Germinal center (tissue), 1 donor: ENCODE measurements at regions not wholly inside any gene's neighbourhood (a gene's known extent, or its start where the extent isn't known, plus 50 kb on each side); places are given as distances from the start of the nearest gene placed in this dataset.
"Not testable (repeated sequence)": the region's sequence is repeated elsewhere in the genome, so short reads cannot be mapped to it uniquely, and the experiment has no call there.

Experiments used
- DNase-seq: peaks from one replicate; pipeline ENCODE4 v3.0.0; 2012; ENCODE audit warnings: mixed read lengths, low spot score

DNA sequence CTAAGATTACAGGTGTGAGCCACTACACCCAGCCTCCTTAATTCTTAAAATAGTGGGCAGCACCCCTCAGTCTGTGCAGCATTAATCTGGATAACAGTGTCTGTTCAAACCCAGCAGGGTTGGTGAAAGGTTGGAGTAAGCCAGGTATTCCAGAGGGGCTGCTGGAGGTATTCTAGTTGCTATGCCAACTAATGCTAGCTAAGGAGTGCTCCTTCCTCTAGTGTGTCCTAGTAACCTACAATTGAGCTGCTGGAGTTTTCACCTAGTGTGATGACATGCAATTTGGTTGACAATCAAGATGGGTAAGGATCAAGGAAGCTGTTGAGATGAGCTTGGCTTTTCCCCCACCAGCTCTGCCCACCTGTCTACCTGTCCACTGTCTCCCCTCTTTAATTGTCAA, 100.2 kb upstream of the IPO9 start:
- no peak for DNase-seq

DNA sequence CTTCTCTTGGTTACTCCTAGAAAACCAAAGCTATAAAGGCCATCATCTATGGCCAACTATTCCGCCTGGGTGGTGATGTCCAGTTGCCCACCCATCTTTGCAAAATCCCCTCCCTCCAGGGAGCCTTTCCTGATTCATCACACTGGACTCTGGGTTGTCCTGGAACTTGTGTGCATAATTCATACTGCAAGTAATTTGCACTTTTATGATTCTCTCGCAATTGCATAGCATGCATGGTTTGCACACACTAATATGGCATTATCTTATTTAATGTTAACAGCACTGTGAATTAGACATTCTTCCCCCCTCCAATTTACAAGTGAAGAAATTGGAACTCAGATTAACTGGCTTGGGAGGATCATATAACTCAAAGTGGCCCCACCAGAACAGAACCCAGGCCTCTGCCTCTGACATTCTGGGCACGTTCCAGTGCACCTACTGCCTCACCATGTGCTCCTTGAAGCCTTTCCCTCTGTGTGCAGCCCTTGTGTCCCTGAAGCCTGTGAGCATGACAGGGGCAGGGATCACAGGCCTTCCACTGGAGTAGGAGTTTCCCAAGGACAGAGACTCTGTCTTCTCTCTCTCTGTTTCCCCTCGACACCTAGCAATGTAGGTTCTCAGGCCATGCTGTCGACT, 98.9 kb upstream of the IPO9 start:
- no peak for DNase-seq

DNA sequence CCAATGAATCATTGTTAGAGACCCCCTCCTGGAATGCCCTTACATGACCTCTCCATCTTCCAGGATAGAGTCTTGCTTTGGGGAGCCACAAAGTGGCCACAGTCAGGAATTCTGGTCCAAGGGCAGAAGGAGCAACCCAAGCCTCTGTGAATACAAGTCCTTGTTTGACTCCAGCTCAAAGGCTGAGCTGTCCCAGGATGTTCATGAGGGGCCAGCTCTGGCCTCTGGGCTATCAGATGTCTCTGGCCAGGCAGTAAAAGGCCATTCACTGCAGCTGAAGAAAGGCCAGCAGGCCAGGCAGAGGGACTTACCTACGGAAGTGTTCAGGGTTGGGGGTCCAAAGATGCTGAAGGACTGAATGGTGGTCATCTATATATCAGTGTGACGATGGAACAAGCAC, 98.3 kb upstream of the IPO9 start:
- DNase-seq = no peak

DNA sequence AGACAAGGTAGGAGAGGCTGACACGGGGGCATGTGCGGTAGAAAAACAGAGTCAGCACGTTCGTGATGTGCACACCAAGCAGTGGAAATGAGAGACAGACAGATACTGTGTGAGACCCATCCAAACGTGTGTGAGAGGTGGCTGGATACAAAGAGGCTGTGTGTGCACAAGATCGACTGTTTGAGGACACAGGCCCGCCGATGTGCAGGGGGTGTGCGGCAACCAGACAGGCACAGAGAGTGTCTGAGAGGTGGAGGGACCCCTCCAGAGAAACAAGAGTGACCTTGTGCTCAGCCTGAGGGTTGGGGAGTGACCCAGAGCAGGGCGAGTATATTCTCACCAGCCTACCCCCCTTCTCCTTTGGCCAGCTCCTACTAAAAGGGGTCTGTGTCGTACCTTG, 97.8 kb upstream of the IPO9 start:
- DNase-seq = no peak

DNA sequence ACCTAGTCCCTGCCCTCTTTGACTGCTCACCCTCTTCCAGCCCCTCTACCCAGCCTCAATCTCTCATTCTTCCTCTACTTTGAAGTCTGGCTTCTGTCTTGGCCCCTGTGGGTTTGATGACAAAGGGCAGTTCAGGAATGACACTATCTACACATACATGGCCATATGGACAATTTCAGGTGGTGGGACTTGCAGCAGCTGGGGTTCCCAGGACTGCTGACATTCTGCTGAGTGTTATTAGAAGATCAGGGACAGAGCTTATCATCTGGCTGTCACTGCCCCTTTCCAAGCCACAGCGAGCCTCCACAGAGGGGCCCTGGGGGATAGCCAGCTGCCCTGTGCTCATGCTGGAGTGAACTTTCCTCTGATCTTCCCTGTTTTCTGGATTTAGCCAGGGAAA, 97.4 kb upstream of the IPO9 start:
- no peak for DNase-seq

DNA sequence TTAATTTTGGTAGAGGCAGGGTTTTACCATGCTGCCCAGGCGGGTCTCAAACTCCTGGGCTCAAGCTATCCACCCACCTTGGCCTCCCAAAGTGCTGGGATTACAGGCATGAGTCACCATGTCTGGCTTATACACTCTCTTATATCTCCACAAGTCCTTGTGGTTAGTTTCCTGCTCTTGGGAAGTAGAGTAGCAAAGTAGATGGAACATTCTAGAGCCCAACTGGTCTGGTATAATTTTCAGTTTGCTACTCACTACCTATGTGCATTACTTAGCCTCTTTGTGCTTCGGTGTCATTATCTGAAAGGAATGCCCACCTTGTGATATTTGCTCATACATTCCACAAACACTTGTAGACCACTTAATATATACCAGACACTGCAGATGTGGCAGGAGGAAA, 96.6 kb upstream of the IPO9 start:
- DNase-seq = no peak

DNA sequence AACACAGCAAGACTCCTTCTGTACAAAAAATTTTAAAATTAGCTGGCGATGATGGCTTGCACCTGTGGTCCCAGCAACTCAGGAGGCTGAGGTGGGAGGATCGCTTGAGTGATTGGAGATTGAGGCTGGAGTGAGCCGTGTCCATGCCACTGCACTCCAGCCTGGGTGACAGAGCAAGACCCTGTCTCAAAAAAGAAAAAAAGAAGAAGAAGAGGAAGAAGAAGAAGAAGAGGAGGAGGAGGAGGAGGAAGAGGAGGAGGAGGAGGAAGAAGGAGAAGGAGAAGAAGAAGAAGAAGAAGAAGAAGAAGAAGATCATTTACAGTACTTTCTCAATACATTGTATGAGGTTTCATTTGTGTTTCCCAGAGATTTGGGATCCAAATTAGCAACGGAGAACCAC, 94.7 kb upstream of the IPO9 start:
- DNase-seq = not testable (repeated sequence)

DNA sequence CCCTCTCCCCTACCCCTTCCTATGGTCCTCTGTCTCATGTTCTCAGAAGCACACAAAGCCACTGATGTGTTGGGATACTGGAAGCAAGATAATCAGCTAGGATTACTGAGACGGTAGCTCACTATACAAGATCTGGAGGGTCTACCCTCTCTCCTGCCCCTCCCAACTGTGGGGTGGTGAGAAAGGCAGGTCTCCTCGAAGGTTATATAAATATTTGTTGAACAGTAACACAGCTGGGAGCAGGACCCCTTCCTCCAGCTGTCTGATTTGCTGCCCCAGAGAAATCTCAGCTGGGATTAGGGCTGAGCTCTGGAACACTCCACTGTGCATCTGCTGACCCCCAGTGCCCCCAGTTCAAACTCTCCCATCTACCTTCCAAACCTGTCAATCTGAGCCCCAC, 94.2 kb upstream of the IPO9 start:
- DNase-seq = no peak

DNA sequence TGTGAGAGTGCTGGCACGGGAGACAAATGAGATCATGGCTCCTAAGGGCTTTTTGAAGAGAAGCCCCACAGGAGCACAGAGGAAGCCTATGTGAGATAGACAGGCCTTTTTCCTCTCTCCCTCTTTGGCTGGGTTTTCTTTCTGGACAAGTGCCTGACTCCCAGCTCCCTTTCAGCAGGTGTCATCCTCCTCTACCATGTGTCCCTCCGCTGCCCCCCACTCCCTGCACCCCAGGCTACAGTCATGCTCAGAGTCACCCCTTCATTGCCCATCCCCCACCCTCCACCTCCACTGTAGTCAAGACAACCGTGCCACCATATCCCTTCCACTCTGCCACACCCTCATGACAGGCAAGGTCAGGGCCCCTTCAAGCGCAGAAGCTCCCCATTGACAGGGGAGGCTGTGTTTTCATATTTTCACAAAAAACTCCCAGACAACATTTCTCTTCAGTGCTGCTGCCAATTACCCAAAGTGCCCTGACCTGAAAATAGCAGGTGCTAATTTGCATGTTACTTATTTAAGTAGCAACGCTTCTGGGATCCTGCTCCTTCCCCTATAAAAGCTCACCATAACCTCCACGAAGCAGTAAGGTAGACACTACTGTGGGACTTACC, 92.1 kb upstream of the IPO9 start:
- no peak for DNase-seq

DNA sequence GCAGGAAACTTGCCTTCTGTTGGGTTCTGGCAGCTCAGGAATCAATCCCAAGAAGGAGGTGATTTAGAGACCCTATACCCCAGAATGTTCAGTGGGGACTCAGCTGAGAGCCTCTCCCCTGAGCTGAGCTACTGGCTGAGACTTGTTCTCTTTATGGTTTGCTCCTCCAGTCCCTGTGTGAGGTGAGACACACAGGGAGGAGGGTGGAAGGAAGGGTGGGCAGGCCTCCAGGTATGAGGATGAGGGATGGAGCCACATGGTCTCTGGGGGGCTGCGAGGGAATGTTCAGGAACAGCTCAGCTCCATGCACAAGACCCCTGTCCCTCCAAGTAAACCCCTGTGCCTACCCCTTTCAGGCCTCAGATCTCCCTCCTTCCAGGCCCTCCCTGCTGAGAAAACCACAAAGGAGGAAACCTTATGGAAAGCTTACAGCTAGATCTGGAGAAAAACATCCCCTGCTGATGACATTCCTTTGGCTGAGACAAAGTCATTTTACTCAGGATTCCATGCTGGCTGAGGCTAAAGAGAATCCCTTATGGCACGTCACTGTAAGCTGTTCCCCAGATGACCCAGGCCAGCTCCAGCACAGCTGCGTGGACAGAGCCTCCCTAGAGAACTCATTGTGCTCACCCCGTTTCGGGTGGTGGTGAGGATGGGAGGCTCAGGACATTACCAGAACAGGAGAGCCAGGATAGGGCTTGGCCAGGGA, 91.5 kb upstream of the IPO9 start:
- DNase-seq = no peak

DNA sequence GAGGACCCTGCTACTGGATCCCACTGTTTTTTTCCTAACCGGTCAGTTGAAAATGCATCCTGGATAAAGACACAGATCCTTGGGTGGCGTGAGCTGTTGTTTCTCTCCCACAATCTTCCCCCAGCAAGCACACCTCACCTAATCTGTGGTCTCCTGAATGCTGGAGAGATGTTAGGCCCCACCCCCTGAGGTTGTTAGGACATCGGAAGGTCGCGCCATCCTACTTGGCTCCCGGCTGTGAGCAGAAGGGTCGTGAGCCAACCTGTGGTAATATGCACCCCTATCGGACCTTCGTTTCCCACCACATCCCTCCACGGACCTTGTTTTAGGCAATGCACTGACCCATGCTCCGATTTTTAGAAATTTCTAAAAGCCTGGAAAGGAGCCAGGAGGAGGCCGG, 89.9 kb upstream of the IPO9 start:
- no peak for DNase-seq

DNA sequence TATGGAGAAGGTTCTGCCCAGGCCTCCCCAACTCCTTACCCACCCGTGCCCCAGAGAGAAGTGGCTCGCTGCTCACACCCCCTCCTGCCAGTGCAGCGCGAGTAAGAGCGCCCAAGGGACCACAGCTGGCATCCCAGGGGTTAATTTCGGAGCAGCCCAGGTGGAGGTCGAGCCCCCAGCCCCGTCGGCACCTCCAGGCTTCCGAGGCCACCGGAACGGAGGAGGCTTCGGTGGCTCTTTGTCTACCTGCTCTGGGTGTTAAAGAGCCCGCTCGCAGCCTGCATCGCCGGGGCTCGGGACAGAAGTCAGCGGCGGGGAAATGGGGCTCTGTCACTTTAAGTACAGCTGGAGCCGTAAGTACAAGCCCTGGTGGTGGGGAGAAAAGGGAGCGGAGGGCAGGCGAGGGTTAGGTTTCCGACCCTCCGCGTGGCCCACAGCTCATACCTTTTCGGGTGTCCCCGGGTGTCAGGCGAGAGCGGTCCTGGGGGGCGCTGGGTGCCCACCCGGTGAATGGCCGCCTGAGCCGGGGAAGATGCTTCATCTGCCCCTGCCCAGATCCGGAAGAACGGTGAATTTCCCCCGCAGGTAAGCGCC, 89.4 kb upstream of the IPO9 start:
- DNase-seq = peak; percentile 62

DNA sequence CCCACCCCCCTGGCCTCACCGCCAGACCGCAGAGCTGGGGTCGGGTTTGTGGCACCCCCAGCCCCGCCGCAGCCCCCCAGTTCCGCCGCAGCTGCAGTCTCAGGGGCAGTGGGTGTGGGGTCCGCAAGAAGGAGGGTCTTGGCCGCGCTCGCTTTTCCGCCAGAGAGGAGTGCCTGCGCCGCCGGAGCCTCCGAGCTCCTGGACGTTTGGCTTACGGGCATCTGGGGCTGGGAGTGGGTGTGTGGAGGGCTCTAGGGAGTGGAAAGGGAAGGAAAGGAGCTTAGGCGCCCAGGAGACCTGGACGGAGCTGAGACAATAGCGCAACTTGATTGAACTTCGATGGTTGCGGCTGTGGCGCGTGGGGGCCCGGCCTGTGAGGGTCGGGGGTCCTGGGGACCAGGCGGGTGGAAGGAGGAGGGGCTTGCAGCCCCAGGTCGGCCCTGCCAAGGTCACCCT, 88.8 kb upstream of the IPO9 start:
- DNase-seq = no peak

DNA sequence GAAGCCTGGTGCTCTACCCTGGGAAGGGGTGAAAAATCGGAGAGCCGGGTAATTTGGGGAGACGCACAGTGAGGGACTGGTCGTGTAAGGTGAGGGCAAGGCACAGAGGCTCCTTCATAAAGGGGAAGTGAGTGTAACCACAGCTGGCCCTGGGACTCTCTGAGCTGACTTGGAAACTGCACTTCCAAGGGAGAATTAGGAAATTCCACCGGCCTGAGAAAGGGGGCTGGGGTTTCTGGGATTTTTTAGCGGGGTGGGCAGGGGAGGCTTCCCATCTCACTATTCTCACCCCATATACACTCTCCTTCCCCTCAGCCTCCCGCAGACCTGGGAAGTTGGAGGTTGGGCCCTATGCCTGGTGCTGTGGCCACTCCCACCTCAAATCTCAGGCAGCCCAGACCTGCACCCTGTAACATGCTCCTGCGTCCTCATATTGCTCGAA, 88.3 kb upstream of the IPO9 start:
- DNase-seq = no peak

DNA sequence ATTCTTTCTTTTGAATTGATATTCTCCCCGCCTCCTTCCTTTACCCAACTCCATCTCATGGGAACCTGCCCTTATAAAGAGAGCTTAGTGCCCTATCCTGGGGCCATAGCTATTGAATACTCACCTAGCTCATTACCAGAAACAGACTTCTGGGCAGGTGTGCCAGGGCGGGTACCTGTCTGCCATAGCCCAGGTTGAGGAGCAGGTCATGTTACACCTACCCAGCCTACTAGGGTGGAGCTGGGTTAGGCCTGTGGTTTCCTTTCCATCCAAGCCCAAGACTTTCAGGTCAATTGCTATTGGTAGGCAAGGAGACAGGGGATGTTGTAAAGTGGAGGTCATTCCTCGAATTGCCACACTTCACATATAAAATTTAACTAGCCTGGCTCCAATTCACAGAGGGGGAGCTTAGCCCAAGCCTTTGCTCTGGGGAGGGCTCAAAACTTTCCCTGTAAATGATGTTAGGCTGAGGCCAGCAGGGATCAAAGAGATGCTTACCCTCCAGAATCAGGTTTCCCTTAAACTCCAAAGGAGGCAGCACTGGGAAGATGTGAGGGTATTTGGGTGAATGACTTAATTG, 87.1 kb upstream of the IPO9 start:
- no peak for DNase-seq

DNA sequence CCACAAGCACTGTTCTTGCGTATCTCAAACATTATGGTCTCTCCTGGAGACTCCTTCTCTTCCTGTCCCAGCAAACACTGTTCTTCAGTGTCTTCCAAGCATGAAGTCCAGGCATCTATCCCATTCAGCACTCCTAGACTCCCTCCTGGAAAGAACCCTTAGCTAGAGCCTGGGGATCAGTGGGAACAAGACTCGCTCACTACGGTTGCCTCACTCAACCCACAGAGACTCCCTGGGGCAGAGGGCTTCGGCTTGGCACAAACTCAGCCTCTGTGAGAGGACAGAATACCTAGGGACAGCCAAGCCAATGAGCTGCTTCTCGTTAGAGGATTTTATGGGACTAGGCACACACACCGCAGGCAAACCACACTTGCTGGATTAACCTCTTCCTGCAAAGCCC, 86.5 kb upstream of the IPO9 start:
- no peak for DNase-seq

DNA sequence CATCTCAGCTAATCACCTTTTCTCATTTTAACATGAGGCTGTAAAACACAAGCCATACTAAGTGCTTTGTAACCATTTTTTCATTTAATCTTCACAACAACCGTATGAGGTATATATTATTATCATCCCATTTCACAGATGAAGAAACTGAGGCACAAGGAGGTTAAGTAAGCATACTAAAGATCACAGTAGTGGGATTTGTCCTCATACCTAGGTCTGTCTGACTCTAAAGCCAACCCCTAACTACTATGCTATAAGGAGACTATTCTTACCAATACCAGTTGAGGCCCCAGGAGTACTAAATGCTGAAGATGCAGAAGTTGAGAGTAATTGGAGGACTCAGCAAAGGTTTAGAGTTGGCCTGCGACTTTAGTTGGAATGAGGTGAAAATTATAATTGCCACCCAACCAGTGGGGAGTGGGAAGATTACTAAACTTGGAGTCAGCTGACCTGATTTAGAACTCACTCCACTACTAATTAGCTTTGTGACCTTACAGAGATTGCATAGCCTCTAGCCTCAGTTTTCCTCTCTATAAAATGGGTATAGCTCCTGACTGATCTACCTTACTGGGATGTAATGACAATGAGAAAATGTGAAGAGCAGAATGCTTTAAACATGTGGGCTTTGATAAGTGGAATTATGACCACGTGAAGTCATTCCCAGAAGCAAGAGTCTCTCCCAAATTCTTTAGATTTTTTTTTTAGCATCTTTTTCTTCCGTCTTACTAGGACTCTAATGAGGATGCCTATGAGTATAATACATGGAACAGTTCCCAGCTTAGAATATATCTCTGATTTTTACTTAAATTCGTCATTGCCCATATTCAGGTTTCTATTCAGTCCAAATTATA, 85.8 kb upstream of the IPO9 start:
- no peak for DNase-seq

DNA sequence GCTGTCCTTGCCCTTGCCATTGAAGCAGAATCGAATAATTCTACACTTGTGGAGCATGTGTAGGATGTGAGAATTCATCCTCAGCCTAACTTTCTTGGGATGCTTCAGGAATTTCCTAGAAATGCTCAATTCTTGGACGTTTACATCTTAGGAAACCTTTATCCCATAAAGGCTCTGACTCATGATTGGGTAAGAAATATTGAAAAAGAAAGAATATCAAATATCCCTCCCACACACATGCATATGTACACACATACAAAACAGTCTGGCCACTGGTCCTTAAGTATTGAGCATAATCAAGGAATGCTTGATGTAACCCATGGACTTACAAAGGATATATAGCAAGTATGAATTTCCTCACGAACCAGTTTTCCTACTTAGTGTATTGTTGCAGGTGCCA, 83.9 kb upstream of the IPO9 start:
- DNase-seq = no peak

DNA sequence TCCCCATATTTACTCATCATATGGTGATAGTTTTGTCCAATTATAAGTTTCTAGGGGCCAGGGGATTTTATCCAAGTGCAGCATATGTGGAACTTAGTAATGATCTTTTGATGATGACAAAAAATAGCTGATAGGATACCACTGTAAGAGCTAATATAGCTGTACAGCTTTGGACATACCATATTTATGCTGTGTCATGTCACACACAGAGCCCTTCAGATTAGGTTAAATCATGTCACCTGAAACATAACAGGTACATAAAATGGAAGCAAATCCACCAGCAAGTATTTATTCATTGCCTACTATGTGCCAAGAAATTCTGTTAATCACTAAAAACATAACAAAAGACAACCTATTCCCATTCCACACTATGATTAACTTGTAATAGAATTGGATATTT, 82.8 kb upstream of the IPO9 start:
- DNase-seq = no peak

DNA sequence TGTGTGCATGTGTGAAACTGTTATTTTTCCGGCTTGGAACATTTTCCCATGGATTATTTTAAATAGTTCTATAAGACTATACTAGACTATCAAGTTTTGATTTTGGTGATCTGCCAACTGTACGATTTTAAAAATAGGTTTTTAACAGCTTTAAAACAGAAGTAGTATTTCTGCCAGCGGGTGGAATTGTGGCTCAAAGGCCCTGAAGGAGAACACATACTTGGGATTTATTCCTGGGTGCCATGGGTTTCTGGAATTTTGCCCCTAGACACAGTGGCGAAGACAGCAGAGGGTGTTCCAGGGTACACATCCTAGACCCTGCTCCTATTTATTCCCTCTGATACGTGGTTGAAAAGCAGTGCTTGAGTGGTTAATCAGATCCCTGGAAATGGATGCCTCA, 81.7 kb upstream of the IPO9 start:
- no peak for DNase-seq

DNA sequence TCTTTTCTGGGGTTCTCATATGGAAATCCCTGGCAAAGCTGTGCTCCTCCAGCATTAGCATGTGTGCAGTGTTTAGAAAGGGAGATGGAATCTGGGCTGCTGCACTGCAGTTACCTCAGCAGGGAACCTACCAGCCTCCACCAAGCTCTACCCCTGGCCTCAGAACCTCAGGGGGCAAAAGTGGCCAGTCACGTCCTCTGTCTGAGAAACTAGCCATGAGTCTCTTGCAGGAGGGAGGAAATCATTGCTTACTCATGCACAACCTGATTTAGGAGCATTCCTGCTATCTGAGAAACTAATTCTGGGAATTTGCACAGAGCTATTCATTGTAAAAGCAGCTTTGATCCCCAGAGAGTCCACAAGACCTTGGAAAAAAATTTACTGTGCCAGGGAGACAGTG, 80.6 kb upstream of the IPO9 start:
- no peak for DNase-seq
